Fibroblast of lung (primary cell): ENCODE measurements at regions not wholly inside any gene's neighbourhood (a gene's known extent, or its start where the extent isn't known, plus 50 kb on each side); places are given as distances from the start of the nearest gene placed in this dataset.

ENCODE experiments used
- CTCF ChIP-seq, 2 donors: IDR thresholded peaks in 1 of 2; conservative IDR thresholded peaks in 1 of 2; 1 replicate in 1 of 2; 2 replicates in 1 of 2; pipeline ENCODE4 v1.5.1; 2011 to 2012; ENCODE audit warnings: low read length in 2 of 2, control low read depth in 1 of 2, inconsistent platforms in 1 of 2, low read depth in 1 of 2, mild to moderate bottlenecking in 1 of 2
- EZH2 ChIP-seq: IDR thresholded peaks from 2 replicates; pipeline ENCODE4 v1.5.1; 2012; ENCODE audit warnings: low read length, control low read depth, mild to moderate bottlenecking; ENCODE audit errors: missing control alignments

- no peak for TF ChIP-seq CTCF (conservative IDR thresholded peaks at IDR 0.05 in 1 of 2, IDR thresholded peaks at IDR 0.05 in 1 of 2; ENCODE audit: low read depth in 1 of 2, low read length in 2 of 2)
- no peak for TF ChIP-seq EZH2
These were observed 252.8 kb upstream of the APCDD1 start for GRCh38 chr18:10201659-10202058.
